Mononuclear cell (primary cell): ENCODE measurements at regions not wholly inside any gene's neighbourhood (a gene's known extent, or its start where the extent isn't known, plus 50 kb on each side); places are given as distances from the start of the nearest gene placed in this dataset.

ENCODE experiments used
- H3K27me3 ChIP-seq: 2 replicates; pipeline ENCODE4 v1.6.0; 2011; ENCODE audit warnings: low read length, control low read depth; ENCODE audit not compliant: insufficient read depth
- H3K4me1 ChIP-seq: 2 replicates; pipeline ENCODE4 v1.5.1; 2011; ENCODE audit warnings: mild to moderate bottlenecking, low read length, control low read depth; ENCODE audit not compliant: insufficient read depth
- H3K4me3 ChIP-seq: 2 replicates; pipeline ENCODE4 v1.5.1; 2011; ENCODE audit warnings: mild to moderate bottlenecking, low read length, moderate library complexity
- H3K9me3 ChIP-seq: 2 replicates; pipeline ENCODE4 v1.5.1; 2011; ENCODE audit warnings: low read depth, mild to moderate bottlenecking, control low read depth, low read length

GRCh38 chr20:60240415-60240814, 282.2 kb downstream of the CDH26 start:
- no peak overlapping the region for H3K4me3 ChIP-seq
- H3K4me1 ChIP-seq, result no peaks in the 10 kb centered on the region
- H3K27me3 ChIP-seq, result no peaks in the 10 kb centered on the region
- no peaks in the 10 kb centered on the region for H3K9me3 ChIP-seq

- Histone ChIP-seq H3K27me3 (no peaks in the 10 kb centered on the region), H3K4me3 (no peak overlapping the region), H3K9me3 (no peaks in the 10 kb centered on the region), H3K4me1 (no peaks in the 10 kb centered on the region)
Measured at GRCh38 chr20:60240986-60241385, 282.8 kb downstream of the CDH26 start.

- no peaks in the 10 kb centered on the region for H3K27me3 ChIP-seq
- H3K9me3 ChIP-seq, result no peaks in the 10 kb centered on the region
- H3K4me1 ChIP-seq, result no peaks in the 10 kb centered on the region
- H3K4me3 ChIP-seq, result no peak overlapping the region
Measured at GRCh38 chr20:60242836-60243505, 284.7 kb downstream of the CDH26 start.

- no peak overlapping the region for H3K4me3 ChIP-seq
- H3K9me3 ChIP-seq, result no peaks in the 10 kb centered on the region
- no peaks in the 10 kb centered on the region for H3K4me1 ChIP-seq
- no peaks in the 10 kb centered on the region for H3K27me3 ChIP-seq
Measured at GRCh38 chr20:60244373-60245146, 286.3 kb downstream of the CDH26 start.

- H3K27me3 ChIP-seq, result no peaks in the 10 kb centered on the region
- H3K4me3 ChIP-seq, result no peak overlapping the region
- no peaks in the 10 kb centered on the region for H3K9me3 ChIP-seq
Measured at GRCh38 chr20:60246751-60247150, 288.5 kb downstream of the CDH26 start.

GRCh38 chr20:60249436-60249835, 291.2 kb downstream of the CDH26 start:
- no peaks in the 10 kb centered on the region for H3K4me1 ChIP-seq
- no peak overlapping the region for H3K4me3 ChIP-seq
- H3K27me3 ChIP-seq, result no peaks in the 10 kb centered on the region
- H3K9me3 ChIP-seq, result no peaks in the 10 kb centered on the region

More at GRCh38 chr20:60246751-60247150, 288.5 kb downstream of the CDH26 start:
- H3K4me1 ChIP-seq, result no peaks in the 10 kb centered on the region

GRCh38 chr20:60250251-60250650, 292.0 kb downstream of the CDH26 start:
- H3K4me1 ChIP-seq, result no peaks in the 10 kb centered on the region
- H3K27me3 ChIP-seq, result no peaks in the 10 kb centered on the region
- no peaks in the 10 kb centered on the region for H3K9me3 ChIP-seq
- H3K4me3 ChIP-seq, result no peak overlapping the region

- Histone ChIP-seq H3K9me3 (no peaks in the 10 kb centered on the region), H3K4me3 (no peak overlapping the region), H3K27me3 (no peaks in the 10 kb centered on the region), H3K4me1 (no peaks in the 10 kb centered on the region)
Measured at GRCh38 chr20:60252866-60253265, 294.6 kb downstream of the CDH26 start.

- Histone ChIP-seq H3K4me3 (no peak overlapping the region), H3K4me1 (no peaks in the 10 kb centered on the region), H3K27me3 (no peaks in the 10 kb centered on the region), H3K9me3 (no peaks in the 10 kb centered on the region)
Measured at GRCh38 chr20:60253471-60253870, 295.2 kb downstream of the CDH26 start.

- no peaks in the 10 kb centered on the region for H3K4me1 ChIP-seq
- no peaks in the 10 kb centered on the region for H3K27me3 ChIP-seq
- no peaks in the 10 kb centered on the region for H3K9me3 ChIP-seq
- no peak overlapping the region for H3K4me3 ChIP-seq
Measured at GRCh38 chr20:60254901-60255411, 296.7 kb downstream of the CDH26 start.

GRCh38 chr20:60255415-60255814, 297.2 kb downstream of the CDH26 start:
- no peaks in the 10 kb centered on the region for H3K9me3 ChIP-seq
- H3K4me1 ChIP-seq, result no peaks in the 10 kb centered on the region
- H3K27me3 ChIP-seq, result no peaks in the 10 kb centered on the region
- H3K4me3 ChIP-seq, result no peak overlapping the region

GRCh38 chr20:60255866-60256265, 297.6 kb downstream of the CDH26 start:
- no peaks in the 10 kb centered on the region for H3K27me3 ChIP-seq
- no peaks in the 10 kb centered on the region for H3K4me1 ChIP-seq
- no peaks in the 10 kb centered on the region for H3K9me3 ChIP-seq
- H3K4me3 ChIP-seq, result no peak overlapping the region

- Histone ChIP-seq H3K27me3 (no peaks in the 10 kb centered on the region), H3K9me3 (no peaks in the 10 kb centered on the region), H3K4me3 (no peak overlapping the region), H3K4me1 (no peaks in the 10 kb centered on the region)
Measured at GRCh38 chr20:60256811-60257210, 298.6 kb downstream of the CDH26 start.

- Histone ChIP-seq H3K4me1 (no peaks in the 10 kb centered on the region), H3K27me3 (no peaks in the 10 kb centered on the region), H3K9me3 (no peaks in the 10 kb centered on the region)
Measured at GRCh38 chr20:60257671-60258070, 299.4 kb downstream of the CDH26 start.

GRCh38 chr20:60258255-60258863, 300.1 kb downstream of the CDH26 start:
- Histone ChIP-seq H3K9me3 (no peaks in the 10 kb centered on the region), H3K4me3 (no peak overlapping the region), H3K27me3 (no peaks in the 10 kb centered on the region), H3K4me1 (no peaks in the 10 kb centered on the region)

More at GRCh38 chr20:60257671-60258070, 299.4 kb downstream of the CDH26 start:
- H3K4me3 ChIP-seq, result no peak overlapping the region
